Cardiac fibroblast (primary cell): ENCODE measurements at regions not wholly inside any gene's neighbourhood (a gene's known extent, or its start where the extent isn't known, plus 50 kb on each side); places are given as distances from the start of the nearest gene placed in this dataset.
A peak's percentile ranks its signal among the peaks of the same experiment; 100 is the strongest.

Source experiments
- DNase-seq, 2 donors: peaks; one replicate each; pipeline versions ENCODE4 v3.0.0 to v3.0.0-alpha.2; 2010; ENCODE audit warnings: low read depth in 2 of 2
- H3K4me3 ChIP-seq, 2 donors: replicated peaks in 1 of 2; 1 replicate in 1 of 2; 2 replicates in 1 of 2; pipeline ENCODE4 v1.5.1; 2011; ENCODE audit warnings: low read depth in 2 of 2, low read length in 2 of 2, mild to moderate bottlenecking in 2 of 2, moderate library complexity in 1 of 2
- TF ChIP-seq, protein P1 (sequence below): IDR thresholded peaks from one replicate; pipeline ENCODE4 v1.5.1; 2011; ENCODE audit warnings: low read depth, mild to moderate bottlenecking, low read length, inconsistent platforms

DNA sequence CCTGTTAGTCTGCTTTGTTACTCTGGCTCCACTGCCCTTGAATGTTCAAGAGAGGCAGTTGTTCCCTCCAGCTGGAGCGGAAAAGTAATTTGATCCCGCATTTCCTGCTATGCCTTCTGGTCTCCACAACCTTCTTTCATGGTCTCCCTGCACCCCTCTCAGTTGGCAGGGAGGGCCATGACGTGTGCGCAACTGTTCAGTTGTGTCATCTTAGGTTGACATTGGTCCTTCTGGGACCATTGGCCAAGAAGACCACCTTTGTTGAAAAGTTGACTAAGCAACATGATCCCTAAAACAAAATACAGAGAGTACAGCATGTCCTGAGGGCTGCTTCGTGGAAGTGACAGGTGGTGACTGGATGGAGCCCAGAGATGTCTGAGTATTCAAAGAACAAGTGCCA is 192.5 kb upstream of the TUT7 start:
- DNase-seq, result no peak
- H3K4me3 ChIP-seq, result no peak overlapping the region
- TF ChIP-seq, protein P1, sequence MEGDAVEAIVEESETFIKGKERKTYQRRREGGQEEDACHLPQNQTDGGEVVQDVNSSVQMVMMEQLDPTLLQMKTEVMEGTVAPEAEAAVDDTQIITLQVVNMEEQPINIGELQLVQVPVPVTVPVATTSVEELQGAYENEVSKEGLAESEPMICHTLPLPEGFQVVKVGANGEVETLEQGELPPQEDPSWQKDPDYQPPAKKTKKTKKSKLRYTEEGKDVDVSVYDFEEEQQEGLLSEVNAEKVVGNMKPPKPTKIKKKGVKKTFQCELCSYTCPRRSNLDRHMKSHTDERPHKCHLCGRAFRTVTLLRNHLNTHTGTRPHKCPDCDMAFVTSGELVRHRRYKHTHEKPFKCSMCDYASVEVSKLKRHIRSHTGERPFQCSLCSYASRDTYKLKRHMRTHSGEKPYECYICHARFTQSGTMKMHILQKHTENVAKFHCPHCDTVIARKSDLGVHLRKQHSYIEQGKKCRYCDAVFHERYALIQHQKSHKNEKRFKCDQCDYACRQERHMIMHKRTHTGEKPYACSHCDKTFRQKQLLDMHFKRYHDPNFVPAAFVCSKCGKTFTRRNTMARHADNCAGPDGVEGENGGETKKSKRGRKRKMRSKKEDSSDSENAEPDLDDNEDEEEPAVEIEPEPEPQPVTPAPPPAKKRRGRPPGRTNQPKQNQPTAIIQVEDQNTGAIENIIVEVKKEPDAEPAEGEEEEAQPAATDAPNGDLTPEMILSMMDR, result no peak

DNA sequence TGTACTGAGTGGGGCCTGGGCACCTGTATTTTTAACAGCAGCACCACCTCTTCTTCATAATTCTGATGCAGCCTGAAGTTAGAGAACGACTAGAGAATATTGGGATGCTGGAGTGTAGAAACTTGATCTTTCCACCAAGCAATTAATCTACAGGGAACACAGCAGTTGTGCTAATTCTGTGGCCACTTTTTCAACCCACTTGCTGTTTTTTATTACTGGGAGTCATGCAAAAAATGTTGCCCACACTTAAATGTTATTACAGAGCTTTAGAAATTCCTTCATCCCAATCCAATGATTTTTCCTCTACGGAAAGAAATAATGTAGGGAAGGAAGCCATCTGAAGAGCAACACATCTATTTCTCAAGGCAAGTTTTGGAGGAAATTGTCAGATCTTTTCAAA is 190.9 kb upstream of the TUT7 start:
- no peak for DNase-seq
- TF ChIP-seq, protein P1, result no peak

DNA sequence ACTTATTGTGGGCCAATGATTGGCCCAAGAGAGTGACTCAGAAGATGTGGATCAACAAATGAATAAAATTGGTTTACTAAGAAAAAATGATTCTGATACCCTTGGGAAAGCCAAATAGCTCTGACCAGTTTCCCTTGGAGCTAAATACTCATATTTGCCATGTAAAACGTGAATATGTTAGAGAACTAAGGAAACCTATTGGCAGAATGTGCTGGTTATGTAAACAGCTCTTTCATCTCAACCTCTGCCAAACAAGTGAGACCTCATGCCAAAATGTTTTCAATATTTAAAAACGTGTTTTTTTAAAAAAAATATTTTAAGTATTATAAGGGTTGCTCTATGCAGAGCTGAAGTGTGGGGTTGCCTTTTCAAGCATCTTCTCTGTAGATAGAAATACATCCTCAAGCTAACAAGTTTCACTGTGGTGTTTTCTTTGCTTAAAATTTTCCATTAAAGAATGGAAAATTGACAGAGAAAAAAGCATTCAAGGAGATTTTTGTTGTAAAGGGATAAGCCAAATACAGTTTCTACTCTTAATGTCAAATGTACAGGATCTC is 186.9 kb upstream of the TUT7 start:
- no peak for DNase-seq
- TF ChIP-seq, protein P1, result no peak

More for the DNA sequence above, 190.9 kb upstream of the TUT7 start:
- no peak overlapping the region for H3K4me3 ChIP-seq

DNA sequence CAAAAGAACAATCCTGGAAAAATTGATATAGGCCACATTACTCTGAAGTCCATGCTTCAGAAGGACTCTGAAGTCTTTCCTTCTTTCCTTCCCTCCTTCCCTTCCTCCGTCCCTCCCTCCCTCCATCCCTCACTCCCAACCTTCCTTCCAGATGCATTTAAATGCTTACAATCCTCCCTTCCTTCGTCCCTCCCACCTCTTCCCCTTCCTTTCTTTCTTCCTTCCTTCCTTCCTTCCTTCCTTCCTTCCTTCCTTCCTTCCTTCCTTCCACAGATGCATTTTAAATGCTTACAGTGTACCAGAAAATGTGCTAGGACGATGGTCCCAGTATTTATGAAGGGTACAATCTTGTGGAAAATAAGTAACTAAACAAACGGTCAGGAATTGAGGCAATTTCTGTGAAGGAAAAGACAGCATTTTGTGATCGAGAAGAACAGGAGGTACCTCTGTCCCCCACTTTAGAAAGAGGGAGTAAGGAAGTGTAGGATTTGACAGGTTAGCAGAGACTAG is 181.3 kb upstream of the TUT7 start:
- no peak overlapping the region for H3K4me3 ChIP-seq
- TF ChIP-seq, protein P1, result no peak

More for the DNA sequence above, 186.9 kb upstream of the TUT7 start:
- no peak overlapping the region for H3K4me3 ChIP-seq

DNA sequence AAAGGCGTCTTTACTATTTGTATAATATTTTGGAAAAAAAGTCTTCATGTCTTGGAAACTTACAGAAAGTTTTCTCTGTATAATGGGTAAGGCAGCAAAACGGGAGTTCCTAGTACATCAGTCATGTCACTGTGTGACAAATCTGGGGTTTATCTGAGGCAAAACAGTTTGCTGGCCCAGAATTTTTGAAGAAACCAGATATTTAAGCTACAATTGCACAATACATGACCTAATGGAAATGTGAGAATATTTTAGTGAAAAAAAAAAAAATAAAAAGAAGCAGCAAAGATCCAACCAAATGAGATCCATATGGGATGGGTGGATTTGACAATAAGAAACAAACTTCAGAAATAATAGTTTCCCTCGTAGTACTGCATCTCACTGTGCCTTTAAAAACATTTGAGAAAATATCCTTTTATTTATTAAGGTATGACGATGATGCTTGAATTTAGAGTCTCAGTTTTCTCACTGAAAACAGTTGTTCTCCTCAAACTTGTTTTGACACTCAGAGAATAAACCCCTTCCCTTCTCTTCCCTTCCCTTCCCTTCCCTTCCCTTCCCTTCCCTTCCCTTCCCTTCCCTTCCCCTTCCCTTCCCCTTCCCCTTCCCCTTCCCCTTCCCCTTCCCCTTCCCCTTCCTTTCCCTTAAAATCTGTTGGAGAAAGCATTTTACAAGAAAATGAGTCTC is 180.5 kb upstream of the TUT7 start:
- H3K4me3 ChIP-seq, result no peak overlapping the region
- TF ChIP-seq, protein P1, result no peak
- DNase-seq, result peak; percentile 43 to 88

More for the DNA sequence above, 181.3 kb upstream of the TUT7 start:
- DNase-seq, result no peak

DNA sequence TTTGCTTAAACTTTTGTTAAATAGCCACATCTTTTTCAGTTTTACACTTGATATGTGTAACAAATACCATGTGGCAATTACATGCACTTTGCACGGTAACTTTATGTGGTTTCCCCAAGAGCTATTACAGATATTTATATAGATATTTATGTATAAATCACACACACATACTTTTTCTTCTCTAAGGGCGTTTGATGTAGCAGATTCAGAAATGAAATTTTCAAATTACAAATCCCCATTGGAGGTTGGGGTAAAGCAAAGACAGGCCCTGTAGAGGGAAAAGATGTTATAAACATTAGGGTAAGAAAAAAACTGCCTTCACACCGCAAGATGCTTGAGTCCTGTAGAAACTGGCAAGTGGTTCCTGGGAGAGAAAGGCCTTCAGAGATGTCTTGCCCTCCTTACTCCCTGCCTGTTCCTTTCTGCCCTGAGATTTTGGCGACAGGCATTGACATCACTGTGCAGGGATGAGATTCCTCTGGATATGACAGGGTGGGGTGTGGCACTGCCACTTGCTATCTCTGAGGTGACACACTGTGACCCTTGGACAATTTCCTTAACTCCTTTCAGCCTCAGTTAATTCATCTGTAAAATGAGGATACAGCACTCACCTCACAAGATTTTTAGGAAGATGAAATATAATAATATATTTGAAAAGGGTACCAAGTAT is 177.9 kb upstream of the TUT7 start:
- TF ChIP-seq, protein P1, result no peak
- no peak for DNase-seq
- H3K4me3 ChIP-seq, result no peak overlapping the region
